SU-DHL-6 (cell line): ENCODE measurements at regions not wholly inside any gene's neighbourhood (a gene's known extent, or its start where the extent isn't known, plus 50 kb on each side); places are given as distances from the start of the nearest gene placed in this dataset.

Experiments used
- CTCF ChIP-seq: fragments of 200-600 bp; sonication (generic); IDR thresholded peaks from one replicate; pipeline ENCODE4 v1.5.1; 2017; ENCODE audit warnings: antibody characterized with exemption, mild to moderate bottlenecking, low read length, moderate library complexity; ENCODE audit not compliant: insufficient read depth, poor library complexity, severe bottlenecking
- EZH2phosphoT487 ChIP-seq: fragments of 200-600 bp; sonication (generic), shearing (Covaris generic); conservative IDR thresholded peaks from 2 replicates; pipeline ENCODE4 v1.6.1; 2018; ENCODE audit warnings: mild to moderate bottlenecking, antibody characterized with exemption, low read length, moderate library complexity, mixed read lengths

GRCh38 chr5:174558190-174558589 lies 166.2 kb upstream of the MSX2 start:
- no peak for TF ChIP-seq EZH2phosphoT487
- no peak for TF ChIP-seq CTCF
